Neural cell (in vitro differentiated cells): ENCODE measurements at regions not wholly inside any gene's neighbourhood (a gene's known extent, or its start where the extent isn't known, plus 50 kb on each side); places are given as distances from the start of the nearest gene placed in this dataset.

Experiments
- H2AFZ ChIP-seq: fragments of 200-600, 300-800 bp; sonication (generic), shearing (Covaris generic); 2 replicates; pipeline ENCODE4 v1.6.0; 2014; ENCODE audit warnings: low read depth, mild to moderate bottlenecking, antibody characterized with exemption, low read length, moderate library complexity
- H3F3A ChIP-seq: fragments of 200-600 bp; shearing (Covaris generic); 2 replicates; pipeline ENCODE4 v1.6.1; 2016; ENCODE audit warnings: mild to moderate bottlenecking, moderate library complexity, mixed read lengths, antibody characterized with exemption, low read length; ENCODE audit not compliant: insufficient read depth, poor library complexity, severe bottlenecking
- H3K27ac ChIP-seq: fragments of 200-600, 300-800 bp; sonication (generic), shearing (Covaris generic); 2 replicates; pipeline ENCODE4 v1.5.1; 2014; ENCODE audit warnings: mild to moderate bottlenecking, low read length, moderate library complexity
- H3K27me3 ChIP-seq: fragments of 300-800, 200-600 bp; sonication (generic), shearing (Covaris generic); 2 replicates; pipeline ENCODE4 v1.6.0; 2014; ENCODE audit warnings: mild to moderate bottlenecking, low read depth, low read length, moderate library complexity; ENCODE audit not compliant: insufficient read depth
- H3K36me3 ChIP-seq: fragments of 300-800, 200-600 bp; sonication (generic), shearing (Covaris generic); 2 replicates; pipeline ENCODE4 v1.5.1; 2014; ENCODE audit warnings: mild to moderate bottlenecking, antibody characterized with exemption, low read length, moderate library complexity; ENCODE audit not compliant: insufficient read depth
- H3K4me2 ChIP-seq: fragments of 300-800, 200-600 bp; sonication (generic), shearing (Covaris generic); 2 replicates; pipeline ENCODE4 v1.6.0; 2014; ENCODE audit warnings: mild to moderate bottlenecking, low read length
- H3K4me3 ChIP-seq: fragments of 300-800, 200-600 bp; sonication (generic), shearing (Covaris generic); 2 replicates; pipeline ENCODE4 v1.5.1; 2014; ENCODE audit warnings: mild to moderate bottlenecking, low read length, moderate library complexity
- H3K79me2 ChIP-seq: fragments of 200-600 bp; shearing (Covaris generic); replicated peaks from 2 replicates; pipeline ENCODE4 v1.6.0; 2014; ENCODE audit warnings: mild to moderate bottlenecking, low read length, moderate library complexity; ENCODE audit not compliant: insufficient read depth
- H3K9ac ChIP-seq: fragments of 300-800, 200-600 bp; sonication (generic), shearing (Covaris generic); 2 replicates; pipeline ENCODE4 v1.6.1; 2016; ENCODE audit warnings: mild to moderate bottlenecking, low read length, mixed read lengths
- H3K9me2 ChIP-seq: fragments of 200-600 bp; shearing (Covaris generic); 2 replicates; pipeline ENCODE4 v1.6.1; 2016; ENCODE audit warnings: mild to moderate bottlenecking, low read length, mixed read lengths; ENCODE audit not compliant: insufficient read depth
- H3K9me3 ChIP-seq: fragments of 200-600, 300-800 bp; sonication (generic), shearing (Covaris generic); 2 replicates; pipeline ENCODE4 v1.6.1; 2016; ENCODE audit warnings: mild to moderate bottlenecking, mixed run types, low read length, moderate library complexity, mixed read lengths
- H4K20me1 ChIP-seq: fragments of 200-600 bp; shearing (Covaris generic); 2 replicates; pipeline ENCODE4 v1.6.1; 2016; ENCODE audit warnings: mild to moderate bottlenecking, mixed run types; ENCODE audit not compliant: insufficient read depth
- CTCF ChIP-seq: fragments of 450-650 bp; IDR thresholded peaks from 2 replicates; pipeline ENCODE4 v1.5.1; 2014; ENCODE audit warnings: antibody characterized with exemption, mild to moderate bottlenecking, moderate library complexity; ENCODE audit not compliant: poor library complexity, severe bottlenecking
- EP300 ChIP-seq: fragments of 450-650 bp; conservative IDR thresholded peaks from 2 replicates; pipeline ENCODE4 v1.6.1; 2014; ENCODE audit warnings: antibody characterized with exemption, mild to moderate bottlenecking, moderate library complexity; ENCODE audit not compliant: poor library complexity, severe bottlenecking
- EZH2 ChIP-seq: fragments of 200-600, 300-800 bp; shearing (Covaris generic), sonication (generic); IDR thresholded peaks from 2 replicates; pipeline ENCODE4 v1.6.1; 2014; ENCODE audit warnings: antibody characterized with exemption, low read length, borderline replicate concordance, mild to moderate bottlenecking; ENCODE audit not compliant: insufficient read depth, poor library complexity, severe bottlenecking
- MXI1 ChIP-seq: fragments of 450-650 bp; conservative IDR thresholded peaks from 2 replicates; pipeline ENCODE4 v1.6.1; 2014; ENCODE audit warnings: antibody characterized with exemption, mild to moderate bottlenecking; ENCODE audit not compliant: poor library complexity, severe bottlenecking
- POLR2AphosphoS5 ChIP-seq: IDR thresholded peaks from 2 replicates; pipeline ENCODE4 v1.6.1; 2012
- RAD21 ChIP-seq: fragments of 450-650 bp; conservative IDR thresholded peaks from 2 replicates; pipeline ENCODE4 v1.6.1; 2014; ENCODE audit warnings: antibody characterized with exemption, mild to moderate bottlenecking, moderate library complexity
- REST ChIP-seq: IDR thresholded peaks from 2 replicates; pipeline ENCODE4 v1.6.1; 2012; ENCODE audit warnings: borderline replicate concordance
- SMC3 ChIP-seq: fragments of 450-650 bp; conservative IDR thresholded peaks from 2 replicates; pipeline ENCODE4 v1.6.1; 2014; ENCODE audit warnings: antibody characterized with exemption, mild to moderate bottlenecking, moderate library complexity; ENCODE audit not compliant: poor library complexity
- TAF1 ChIP-seq: IDR thresholded peaks from 2 replicates; pipeline ENCODE4 v1.6.1; 2012; ENCODE audit warnings: low read depth

DNA sequence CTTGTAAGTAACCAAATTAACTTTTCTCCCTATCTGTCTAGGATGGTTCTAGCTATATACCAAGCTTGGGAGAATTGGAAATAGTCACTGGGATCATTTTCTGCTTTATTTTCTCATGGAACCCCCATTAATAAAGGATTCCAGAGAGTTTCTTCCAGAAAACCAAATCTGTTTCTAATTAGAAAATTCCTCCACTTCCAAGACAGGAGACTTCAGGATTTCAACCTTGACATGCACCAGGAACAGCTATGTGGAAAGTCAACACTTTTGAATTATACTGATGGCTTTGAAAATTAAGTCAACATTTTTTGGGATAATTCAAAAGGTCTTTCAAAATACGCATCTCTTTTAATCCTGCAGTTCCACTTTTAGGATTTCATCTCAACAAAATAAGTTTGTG is 138.3 kb downstream of the MEX3B start:
- no peaks in the 10 kb centered on the region for H3K9me3 ChIP-seq
- no peak overlapping the region for H3K4me2 ChIP-seq
- H3K27ac ChIP-seq = no peak overlapping the region
- no peaks in the 10 kb centered on the region for H3K27me3 ChIP-seq
- no peak overlapping the region for H3K4me3 ChIP-seq
- H3F3A ChIP-seq = no peaks in the 10 kb centered on the region
- TF ChIP-seq SMC3 = no peak
- TF ChIP-seq EZH2 = no peak
- TF ChIP-seq TAF1 = no peak
- no peak for TF ChIP-seq MXI1
- TF ChIP-seq REST = no peak
- no peak overlapping the region for H3K9ac ChIP-seq
- no peaks in the 10 kb centered on the region for H4K20me1 ChIP-seq
- H3K9me2 ChIP-seq = no peaks in the 10 kb centered on the region
- no peaks in the 10 kb centered on the region for H3K79me2 ChIP-seq
- no peak overlapping the region for H2AFZ ChIP-seq
- H3K36me3 ChIP-seq = no peaks in the 10 kb centered on the region

GRCh38 chr15:81905889-81906288 is 139.9 kb downstream of the MEX3B start:
- no peaks in the 10 kb centered on the region for H3K9me3 ChIP-seq
- TF ChIP-seq MXI1 (no peak), SMC3 (no peak), POLR2AphosphoS5 (no peak), EZH2 (no peak), REST (no peak), RAD21 (no peak), EP300 (no peak), CTCF (no peak), TAF1 (no peak)
- H3K9ac ChIP-seq = no peak overlapping the region
- H3K4me2 ChIP-seq = no peak overlapping the region
- no peak overlapping the region for H3K4me3 ChIP-seq
- no peaks in the 10 kb centered on the region for H4K20me1 ChIP-seq
- no peaks in the 10 kb centered on the region for H3K36me3 ChIP-seq
- H3K79me2 ChIP-seq = no peaks in the 10 kb centered on the region
- no peaks in the 10 kb centered on the region for H3K9me2 ChIP-seq
- no peaks in the 10 kb centered on the region for H3F3A ChIP-seq
- no peak overlapping the region for H3K27ac ChIP-seq
- no peak overlapping the region for H2AFZ ChIP-seq
- no peaks in the 10 kb centered on the region for H3K27me3 ChIP-seq
